ENCODE measurements at regions not wholly inside any gene's neighbourhood (a gene's known extent, or its start where the extent isn't known, plus 50 kb on each side); places are given as distances from the start of the nearest gene placed in this dataset.

DNA sequence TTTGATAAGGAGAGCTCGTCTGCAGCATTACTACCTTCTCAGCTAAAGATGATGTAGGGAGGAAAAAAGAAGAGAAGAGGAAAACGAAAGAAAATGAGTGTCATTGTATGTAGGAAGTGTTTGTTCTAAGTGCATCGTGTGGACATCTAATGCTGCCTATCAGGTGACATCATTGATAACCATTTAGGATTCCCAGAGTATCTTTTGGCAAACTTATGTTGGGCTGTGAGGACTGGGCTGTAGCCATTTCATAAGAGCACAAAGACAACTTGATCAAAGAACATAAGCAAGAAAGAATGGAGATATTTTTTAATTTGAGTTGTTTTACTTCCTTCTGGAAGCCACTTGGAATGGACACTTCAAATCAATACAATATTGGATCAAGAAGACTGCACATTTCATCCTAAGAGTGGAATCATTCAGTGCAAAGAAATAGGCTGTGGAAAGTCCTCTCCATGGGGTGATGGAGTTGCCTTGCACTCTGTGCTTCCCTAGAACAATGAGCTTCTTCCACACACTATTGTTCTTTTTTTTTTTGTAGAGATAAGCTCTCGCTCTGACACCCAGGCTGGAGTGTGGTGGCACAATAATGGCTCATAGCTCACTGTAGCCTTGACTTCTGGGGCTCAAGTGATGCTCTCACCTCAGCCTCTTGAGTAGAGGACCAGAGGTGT lies 52.4 kb upstream of the UBL3 start:
- DNase-seq (ENCODE audit: low spot score) = no peak
- TF ChIP-seq, protein P1, sequence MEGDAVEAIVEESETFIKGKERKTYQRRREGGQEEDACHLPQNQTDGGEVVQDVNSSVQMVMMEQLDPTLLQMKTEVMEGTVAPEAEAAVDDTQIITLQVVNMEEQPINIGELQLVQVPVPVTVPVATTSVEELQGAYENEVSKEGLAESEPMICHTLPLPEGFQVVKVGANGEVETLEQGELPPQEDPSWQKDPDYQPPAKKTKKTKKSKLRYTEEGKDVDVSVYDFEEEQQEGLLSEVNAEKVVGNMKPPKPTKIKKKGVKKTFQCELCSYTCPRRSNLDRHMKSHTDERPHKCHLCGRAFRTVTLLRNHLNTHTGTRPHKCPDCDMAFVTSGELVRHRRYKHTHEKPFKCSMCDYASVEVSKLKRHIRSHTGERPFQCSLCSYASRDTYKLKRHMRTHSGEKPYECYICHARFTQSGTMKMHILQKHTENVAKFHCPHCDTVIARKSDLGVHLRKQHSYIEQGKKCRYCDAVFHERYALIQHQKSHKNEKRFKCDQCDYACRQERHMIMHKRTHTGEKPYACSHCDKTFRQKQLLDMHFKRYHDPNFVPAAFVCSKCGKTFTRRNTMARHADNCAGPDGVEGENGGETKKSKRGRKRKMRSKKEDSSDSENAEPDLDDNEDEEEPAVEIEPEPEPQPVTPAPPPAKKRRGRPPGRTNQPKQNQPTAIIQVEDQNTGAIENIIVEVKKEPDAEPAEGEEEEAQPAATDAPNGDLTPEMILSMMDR (IDR thresholded peaks at IDR 0.05; ENCODE audit: extremely low read depth, missing control alignments) = no peak

DNA sequence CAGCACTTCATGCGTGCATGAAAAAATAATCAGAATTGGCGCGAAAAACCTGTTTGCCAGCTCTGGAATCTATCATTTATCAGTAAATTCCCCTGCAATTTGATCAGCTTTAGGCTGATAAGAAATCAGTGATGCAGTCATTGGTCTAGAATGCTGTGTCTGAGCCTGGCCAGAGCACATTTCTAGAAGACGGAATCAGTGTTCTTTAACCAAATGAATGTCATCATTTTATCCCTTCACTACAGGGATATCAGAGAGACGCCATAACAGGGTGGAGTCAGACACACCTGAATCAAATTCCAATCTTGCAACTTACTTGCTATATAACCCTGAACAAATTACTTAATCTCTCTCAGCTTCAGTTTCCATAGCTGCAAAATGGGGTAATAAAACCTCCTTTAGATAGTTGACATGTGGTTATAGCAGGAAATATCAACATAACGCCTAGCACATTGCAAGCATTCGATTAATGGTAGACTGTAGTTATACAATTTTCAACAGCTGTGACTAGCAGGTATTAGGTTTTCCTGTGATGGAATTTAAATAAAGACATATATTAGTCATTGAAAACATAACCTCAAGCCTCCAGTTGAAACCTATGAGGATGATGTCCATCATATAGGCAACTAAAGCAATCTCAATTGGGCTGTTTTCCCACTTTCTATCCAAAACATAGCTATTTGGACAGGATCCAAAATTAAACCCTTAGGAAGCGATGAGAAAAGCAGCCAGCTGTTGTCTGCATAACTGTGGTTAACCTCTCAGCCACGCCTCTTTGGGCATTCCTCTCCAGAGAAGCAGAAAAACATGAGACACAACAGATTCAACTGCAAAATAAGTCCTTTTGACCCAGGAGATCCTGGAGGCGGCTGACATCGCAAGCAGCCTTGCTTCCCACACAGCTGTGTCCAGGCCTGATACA lies 51.6 kb upstream of the UBL3 start:
- DNase-seq (ENCODE audit: low spot score) = no peak
- TF ChIP-seq, protein P1 (IDR thresholded peaks at IDR 0.05; ENCODE audit: extremely low read depth, missing control alignments) = no peak
